ENCODE measurements at regions not wholly inside any gene's neighbourhood (a gene's known extent, or its start where the extent isn't known, plus 50 kb on each side); places are given as distances from the start of the nearest gene placed in this dataset.

DNA sequence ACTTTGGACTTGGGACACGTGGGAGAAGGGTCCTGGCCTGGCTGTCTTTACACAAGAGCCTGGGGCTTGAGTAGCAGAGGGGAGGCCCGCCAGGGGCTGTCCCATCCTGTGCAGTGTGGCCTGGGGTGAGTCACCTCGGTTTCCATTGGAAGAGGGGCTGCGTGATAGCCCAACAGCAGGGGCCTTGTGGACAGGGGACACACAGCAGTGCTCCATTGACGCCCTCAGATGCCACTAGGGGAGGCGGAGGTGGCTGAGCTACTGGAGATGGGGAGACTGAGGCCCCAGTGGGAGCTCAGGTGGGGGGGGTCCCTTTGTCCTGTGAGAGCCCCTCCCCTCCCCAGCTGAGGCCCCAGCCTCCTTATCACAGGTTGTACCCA, 50.0 kb upstream of the RNU6ATAC start:
- no peak for DNase-seq

DNA sequence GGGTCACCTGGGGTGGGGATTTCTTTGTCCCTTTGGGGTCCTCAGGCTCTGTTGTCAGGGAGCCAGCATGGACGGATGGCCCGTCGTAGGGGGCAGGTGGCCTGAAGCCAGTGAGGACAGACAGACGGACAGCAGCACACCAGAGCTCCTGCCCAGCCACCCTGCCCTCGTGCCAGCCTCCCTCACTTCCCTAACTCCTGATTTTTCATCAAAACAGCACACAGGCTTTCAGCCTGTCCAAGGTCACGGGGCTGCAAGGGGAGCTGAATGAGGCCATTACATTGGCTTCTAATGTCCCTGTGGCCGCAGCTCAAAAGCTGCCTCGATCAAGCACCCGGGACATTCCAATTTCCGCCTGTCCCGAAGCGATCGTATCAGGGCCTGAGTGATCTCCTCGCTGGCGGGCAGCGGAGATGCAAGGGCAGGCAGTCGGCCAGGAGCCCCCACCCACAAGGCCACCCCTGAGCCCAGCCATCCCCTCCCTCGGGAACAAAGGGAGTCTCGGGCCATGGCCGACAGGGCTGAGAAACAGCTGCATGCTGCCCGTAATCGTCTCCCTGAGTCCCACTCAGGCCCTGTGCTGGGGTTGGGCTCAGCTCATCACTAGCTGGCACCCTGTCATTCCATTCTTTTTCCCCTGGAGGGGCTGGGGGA, 50.5 kb upstream of the RNU6ATAC start:
- DNase-seq: no peak

DNA sequence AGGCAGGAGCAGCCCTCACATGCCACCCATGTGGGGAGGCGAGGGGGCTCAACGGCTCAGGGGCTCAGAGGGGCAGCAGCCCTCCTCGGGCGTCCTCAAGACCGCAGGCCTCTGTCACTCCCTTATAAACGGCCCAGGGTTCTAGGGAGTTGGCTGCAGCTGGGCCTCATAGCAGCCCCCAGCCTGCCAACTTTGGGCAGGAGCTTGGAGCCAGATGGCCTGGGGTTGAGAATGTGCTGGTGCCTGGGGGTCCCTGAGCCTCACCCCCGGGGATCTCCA, 51.0 kb upstream of the RNU6ATAC start:
- no peak for DNase-seq

GRCh38 chr9:134215699-134216448, 51.5 kb upstream of the RNU6ATAC start:
- DNase-seq: no peak

DNA sequence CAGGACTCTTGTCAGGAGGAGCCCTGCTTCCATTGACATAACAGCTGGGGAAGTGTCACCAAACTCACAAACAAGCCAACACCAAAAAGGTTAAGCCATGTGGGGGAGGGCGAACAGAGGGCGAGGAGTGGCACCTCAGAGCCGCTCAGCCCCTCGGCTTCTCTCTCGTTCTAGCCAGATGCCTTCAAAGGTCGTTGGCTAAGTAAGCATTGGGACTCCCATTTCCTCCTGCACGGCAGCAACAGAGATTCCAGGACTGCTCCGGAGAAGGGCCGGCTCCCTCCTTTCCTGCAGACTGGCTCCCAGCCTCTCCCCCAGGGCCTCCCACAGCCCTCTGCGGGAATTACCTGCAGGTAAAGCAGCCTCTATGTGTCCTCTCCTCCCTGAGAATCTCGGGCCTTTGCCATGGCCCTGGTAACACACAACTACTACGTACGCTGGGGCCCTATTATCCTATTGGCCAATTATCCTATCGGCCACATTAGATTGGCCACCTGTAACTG, 52.1 kb upstream of the RNU6ATAC start:
- DNase-seq: no peak

DNA sequence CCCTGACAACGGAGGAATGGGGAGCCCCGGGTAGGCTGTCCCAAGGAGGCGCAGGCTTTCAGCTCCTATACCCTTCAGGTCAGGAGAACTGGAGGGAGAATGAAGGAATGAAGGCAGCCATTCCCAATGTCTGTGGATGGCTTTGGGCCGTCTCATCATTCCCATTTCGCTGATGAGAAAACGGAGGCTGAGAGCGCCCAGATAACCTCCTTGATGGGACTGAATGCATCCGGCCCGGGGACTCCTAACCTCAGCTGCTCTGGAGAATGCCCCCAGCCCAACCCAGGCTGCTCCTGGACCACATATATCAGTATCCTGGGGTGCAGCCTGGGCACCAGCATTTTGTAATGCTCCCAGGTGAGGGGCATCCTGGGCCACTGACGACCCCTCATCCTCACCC, 52.6 kb upstream of the RNU6ATAC start:
- no peak for DNase-seq

DNA sequence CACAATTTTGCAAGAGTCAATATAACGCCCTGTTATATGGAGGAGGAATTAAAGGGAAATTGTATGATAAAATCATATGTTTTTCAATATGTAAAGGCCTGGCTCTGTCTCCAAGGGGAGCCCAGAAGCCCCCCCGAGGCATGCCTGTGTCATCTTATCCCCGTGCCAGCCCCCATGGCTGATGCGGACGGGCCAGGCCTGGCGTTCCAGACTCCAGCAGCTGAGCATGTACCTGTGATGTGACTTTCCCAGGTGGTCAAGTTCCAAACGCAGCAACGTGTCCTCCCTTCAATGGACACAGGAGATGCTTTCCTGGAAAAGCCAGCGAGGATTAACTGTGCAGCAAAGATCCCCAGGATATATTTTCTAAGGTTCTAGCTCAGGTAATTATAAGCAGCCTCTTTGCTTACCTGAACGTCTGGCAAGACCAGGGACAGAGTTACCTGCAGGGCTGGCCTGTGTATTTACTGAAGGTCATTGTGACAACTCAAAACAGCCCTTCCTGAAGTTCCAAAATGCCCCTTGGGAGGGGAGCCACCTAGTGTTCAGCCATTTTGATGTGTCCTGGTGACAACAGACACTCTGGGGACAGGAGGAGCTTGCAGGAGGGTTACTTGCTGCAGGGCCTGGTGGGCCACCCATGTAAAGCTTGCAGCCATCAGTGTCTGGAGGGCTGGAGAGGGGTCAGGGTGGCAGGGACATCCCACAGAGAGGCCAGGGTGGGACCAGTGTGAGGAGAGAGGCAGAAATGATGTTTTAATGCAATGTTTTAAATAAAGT, 53.3 kb upstream of the RNU6ATAC start:
- no peak for DNase-seq

DNA sequence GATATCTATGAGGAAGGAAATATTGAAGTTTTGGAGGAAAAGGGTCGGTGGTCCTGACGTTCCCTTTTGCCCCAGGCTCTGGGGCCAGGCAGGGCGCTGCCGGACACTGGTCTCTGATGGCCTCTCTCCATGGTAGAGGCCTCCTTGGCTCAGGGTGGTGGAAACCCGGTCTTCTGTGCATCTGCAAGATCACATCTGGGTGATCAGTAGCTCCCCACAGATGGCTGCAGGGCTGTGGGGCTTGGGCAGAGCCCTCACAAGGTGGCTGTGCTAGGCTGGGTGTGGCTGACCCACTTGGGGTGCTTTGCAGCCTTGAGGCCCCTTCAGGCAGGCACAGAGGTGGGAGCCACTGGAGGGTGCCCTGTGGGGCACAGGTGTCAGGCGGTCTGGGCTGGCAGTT, 53.9 kb upstream of the RNU6ATAC start:
- DNase-seq: no peak

DNA sequence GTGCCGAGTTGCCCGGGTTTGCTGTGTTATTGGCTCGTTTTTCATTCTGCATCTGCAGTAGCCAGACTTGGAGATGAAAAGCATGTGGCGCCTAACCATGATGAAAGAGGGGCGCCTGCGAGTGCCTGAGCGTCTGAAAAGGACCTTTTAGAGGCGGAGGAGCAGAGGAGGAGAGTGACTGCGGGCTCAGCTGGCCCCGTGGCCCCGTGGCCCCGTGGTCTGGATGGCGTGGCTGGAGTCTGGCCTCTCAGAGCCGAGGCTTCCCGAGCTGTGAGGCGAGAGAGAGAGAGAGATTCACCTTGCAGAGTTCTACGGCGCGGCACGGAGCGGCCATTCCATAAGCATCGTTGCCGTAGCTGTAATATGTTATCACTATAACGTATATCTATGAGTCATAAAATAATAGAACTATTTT, 55.3 kb upstream of the RNU6ATAC start:
- DNase-seq: no peak

GRCh38 chr9:134220311-134220710, 55.9 kb upstream of the RNU6ATAC start:
- no peak for DNase-seq

- no peak for DNase-seq
Observed at GRCh38 chr9:134221273-134222017, 57.1 kb upstream of the RNU6ATAC start.

DNA sequence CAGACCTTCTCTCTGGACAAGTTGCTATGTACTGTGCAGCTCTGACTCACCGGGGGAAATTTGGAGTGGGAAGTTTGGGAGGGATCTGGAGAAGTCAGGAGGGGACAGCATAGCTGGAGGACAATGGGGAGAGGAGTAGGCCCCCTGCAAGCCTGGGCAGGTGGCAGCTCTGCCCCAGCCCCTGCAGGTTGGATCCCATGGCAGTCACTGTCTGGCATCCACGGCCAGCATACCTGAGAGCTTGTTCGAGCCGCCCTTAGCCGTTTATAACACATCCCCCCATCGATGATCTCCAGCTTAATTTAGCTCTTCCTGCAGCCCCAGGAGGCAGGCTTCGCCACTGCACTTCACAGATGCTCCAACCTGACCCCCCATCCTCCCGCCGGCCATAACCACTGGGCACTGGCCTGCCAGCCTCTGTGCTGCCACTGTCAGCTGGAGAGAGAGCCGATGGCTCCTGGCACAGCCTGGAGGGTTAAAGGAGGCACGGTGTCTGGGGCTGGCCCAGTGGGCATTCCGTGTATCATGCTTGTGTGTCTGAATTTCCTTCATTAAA, 57.7 kb upstream of the RNU6ATAC start:
- no peak for DNase-seq

GRCh38 chr9:134223091-134223490, 58.7 kb upstream of the RNU6ATAC start:
- DNase-seq: no peak

GRCh38 chr9:134223591-134224122, 59.3 kb upstream of the RNU6ATAC start:
- DNase-seq: no peak

- DNase-seq: no peak
Observed at GRCh38 chr9:134224127-134224526, 59.8 kb upstream of the RNU6ATAC start.

DNA sequence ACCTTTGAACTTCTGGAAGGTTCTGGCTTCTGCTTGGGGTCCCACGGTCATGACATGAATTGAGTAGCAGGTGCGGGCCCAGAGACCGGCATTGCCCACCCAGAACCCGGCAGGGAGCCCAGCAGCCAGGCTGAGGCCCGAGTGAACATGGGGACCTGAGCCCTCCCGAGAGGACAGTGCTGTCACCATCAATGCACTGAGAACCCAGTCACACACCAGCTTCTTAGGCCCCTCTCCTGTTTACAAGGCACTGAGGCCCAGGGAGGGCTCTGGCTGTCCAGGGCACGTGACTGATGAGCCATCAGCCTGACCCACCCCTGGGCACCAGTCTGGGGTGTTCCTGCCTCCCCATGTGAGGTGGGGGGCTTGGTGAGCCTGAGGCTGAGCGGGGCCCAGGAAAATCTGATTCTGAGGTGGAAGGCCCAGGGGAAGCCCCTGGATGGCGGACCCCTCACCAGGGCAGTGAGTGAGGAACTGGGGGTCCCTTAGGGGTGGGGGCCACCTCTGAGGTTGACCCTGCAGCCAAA, 60.3 kb upstream of the RNU6ATAC start:
- DNase-seq: no peak

- DNase-seq: no peak
Observed at GRCh38 chr9:134225186-134225585, 60.8 kb upstream of the RNU6ATAC start.

- no peak for DNase-seq
Observed at GRCh38 chr9:134225816-134226215, 61.5 kb upstream of the RNU6ATAC start.

- no peak for DNase-seq
Observed at GRCh38 chr9:134226221-134226930, 62.0 kb upstream of the RNU6ATAC start.

- no peak for DNase-seq
Observed at GRCh38 chr9:134227451-134228411, 63.4 kb upstream of the RNU6ATAC start.

- DNase-seq: no peak
Observed at GRCh38 chr9:134228649-134229048, 64.3 kb upstream of the RNU6ATAC start.
